ENCODE measurements at regions not wholly inside any gene's neighbourhood (a gene's known extent, or its start where the extent isn't known, plus 50 kb on each side); places are given as distances from the start of the nearest gene placed in this dataset.
"Not testable (repeated sequence)": the region's sequence is repeated elsewhere in the genome, so short reads cannot be mapped to it uniquely, and the experiment has no call there.

DNA sequence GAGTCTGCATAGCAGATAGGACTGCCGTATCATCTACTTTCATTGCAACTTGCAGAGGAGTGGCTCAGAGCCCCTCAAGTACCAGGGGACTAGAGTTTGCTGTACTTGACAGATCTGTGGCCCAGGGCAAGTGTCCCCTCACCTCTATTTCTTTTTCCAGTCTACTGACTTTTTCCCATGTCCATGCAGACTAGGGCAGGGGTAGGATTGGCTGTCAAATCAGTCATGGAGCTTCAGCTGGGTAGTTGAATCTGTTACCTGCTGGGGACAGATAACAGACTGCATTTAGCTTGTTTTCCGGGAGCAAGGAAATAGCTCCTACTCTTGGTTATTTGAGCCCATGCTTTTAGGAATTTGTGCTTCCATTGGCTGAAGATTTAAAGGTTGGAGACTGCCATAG, 121.0 kb upstream of the CDK13 start:
- intact Hi-C loops (cut with DNase I; ENCODE audit: low total_unique reads), result no loop called here
- 95 to 97% methylated on average over 2 of the region's 2 CpGs for WGBS, 2 donors
- DNase-seq (ENCODE audit: low spot score in 2 of 2), result no peak
- no peak overlapping the region for H3K4me3 ChIP-seq (ENCODE audit: low read depth, poor library complexity, severe bottlenecking)
- TF ChIP-seq, protein P1, sequence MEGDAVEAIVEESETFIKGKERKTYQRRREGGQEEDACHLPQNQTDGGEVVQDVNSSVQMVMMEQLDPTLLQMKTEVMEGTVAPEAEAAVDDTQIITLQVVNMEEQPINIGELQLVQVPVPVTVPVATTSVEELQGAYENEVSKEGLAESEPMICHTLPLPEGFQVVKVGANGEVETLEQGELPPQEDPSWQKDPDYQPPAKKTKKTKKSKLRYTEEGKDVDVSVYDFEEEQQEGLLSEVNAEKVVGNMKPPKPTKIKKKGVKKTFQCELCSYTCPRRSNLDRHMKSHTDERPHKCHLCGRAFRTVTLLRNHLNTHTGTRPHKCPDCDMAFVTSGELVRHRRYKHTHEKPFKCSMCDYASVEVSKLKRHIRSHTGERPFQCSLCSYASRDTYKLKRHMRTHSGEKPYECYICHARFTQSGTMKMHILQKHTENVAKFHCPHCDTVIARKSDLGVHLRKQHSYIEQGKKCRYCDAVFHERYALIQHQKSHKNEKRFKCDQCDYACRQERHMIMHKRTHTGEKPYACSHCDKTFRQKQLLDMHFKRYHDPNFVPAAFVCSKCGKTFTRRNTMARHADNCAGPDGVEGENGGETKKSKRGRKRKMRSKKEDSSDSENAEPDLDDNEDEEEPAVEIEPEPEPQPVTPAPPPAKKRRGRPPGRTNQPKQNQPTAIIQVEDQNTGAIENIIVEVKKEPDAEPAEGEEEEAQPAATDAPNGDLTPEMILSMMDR (IDR thresholded peaks at IDR 0.05), result no peak
- TF ChIP-seq POLR2A (IDR thresholded peaks at IDR 0.05), result no peak

DNA sequence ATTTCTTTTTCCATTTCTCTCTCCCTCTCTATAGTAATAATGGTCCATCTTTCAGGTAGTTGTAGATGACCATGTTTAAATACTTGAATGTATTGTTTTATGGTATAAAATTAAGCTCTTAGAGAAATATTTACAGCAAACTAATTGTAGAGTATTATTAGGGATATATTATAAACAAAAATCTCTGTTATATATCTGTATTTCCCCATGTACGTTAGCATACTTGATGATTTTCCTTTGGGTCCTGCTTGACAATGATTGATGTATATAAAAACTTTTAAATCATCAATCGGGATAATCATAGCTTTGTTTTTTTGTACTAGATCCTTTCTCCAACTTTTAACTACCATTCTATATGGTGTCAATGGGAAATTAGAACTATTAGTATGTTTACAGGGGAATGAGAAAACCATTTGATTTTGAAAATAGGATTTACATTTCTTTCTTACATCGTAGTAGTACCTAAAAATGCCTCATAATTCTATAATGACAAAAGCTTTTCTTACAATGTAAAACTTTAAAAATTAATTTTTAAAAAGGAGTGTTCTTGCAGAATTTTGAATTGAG, 117.5 kb upstream of the CDK13 start:
- TF ChIP-seq, protein P1 (IDR thresholded peaks at IDR 0.05), result no peak
- no peak for TF ChIP-seq POLR2A (IDR thresholded peaks at IDR 0.05)
- 61% methylated on average over 3 of the region's 3 CpGs for WGBS, 2 donors
- no peak overlapping the region for H3K4me3 ChIP-seq (ENCODE audit: low read depth, poor library complexity, severe bottlenecking)
- intact Hi-C loops (cut with DNase I; ENCODE audit: low total_unique reads), result no loop called here
- no peak for DNase-seq (ENCODE audit: low spot score in 2 of 2)

DNA sequence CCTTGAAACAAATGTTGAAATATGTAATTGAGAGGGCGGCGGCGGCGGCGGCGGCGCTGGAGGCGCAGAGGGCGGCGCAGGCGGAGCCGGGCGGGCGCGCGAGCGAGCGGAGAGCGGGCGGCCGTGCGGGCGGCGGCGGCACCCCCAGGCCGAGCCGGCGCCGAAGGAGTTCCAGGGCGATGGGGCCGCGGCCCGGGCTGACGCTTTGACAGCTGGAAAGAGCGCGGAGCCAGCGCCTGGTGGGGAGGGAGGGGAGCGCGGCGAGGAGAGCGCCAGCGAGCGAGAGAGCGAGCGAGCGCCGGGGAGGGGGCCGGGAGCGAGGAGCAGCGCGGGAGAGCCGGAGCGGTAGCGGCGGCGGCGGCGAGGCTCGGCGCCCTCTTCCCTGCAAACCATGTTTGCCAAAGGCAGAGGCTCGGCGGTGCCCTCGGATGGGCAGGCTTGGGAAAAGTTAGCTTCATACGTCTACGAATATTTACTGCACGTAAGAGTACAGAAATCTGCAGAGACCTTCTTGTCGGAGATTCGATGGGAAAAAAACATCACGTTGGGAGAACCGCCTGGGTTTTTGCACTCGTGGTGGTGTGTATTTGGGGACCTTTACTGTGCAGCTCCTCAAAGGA, 116.8 kb upstream of the CDK13 start:
- WGBS, 2 donors, result 0% methylated on average over 47 to 71 of the region's 71 CpGs
- H3K4me3 ChIP-seq (ENCODE audit: low read depth, poor library complexity, severe bottlenecking); intact Hi-C loops (cut with DNase I; ENCODE audit: low total_unique reads); DNase-seq (ENCODE audit: low spot score in 2 of 2): not testable (repeated sequence)

DNA sequence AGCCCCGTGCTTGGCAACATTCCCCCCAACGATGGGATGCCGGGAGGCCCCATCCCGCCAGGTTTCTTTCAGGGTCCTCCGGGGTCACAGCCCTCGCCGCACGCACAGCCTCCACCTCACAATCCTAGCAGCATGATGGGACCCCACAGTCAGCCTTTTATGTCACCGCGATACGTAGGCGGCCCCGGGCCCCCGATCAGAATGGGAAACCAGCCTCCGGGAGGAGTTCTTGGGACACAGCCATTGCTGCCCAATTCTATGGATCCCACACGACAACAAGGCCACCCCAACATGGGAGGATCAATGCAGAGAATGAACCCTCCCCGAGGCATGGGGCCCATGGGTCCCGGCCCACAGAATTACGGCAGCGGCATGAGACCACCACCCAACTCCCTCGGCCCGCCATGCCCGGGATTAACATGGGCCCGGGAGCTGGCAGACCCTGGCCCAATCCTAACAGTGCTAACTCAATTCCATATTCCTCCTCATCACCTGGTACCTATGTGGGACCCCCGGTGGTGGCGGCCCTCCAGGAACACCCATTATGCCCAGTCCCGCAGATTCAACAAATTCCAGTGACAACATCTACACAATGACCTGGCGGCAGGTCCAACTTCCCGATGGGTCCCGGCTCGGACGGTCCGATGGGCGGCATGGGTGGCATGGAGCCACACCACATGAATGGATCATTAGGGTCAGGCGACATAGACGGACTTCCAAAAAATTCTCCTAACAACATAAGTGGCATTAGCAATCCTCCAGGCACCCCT, 116.0 kb upstream of the CDK13 start:
- intact Hi-C loops (cut with DNase I; ENCODE audit: low total_unique reads); H3K4me3 ChIP-seq (ENCODE audit: low read depth, poor library complexity, severe bottlenecking); DNase-seq (ENCODE audit: low spot score in 2 of 2): not testable (repeated sequence)
- 46% methylated on average over 30 to 36 of the region's 36 CpGs for WGBS, 2 donors

DNA sequence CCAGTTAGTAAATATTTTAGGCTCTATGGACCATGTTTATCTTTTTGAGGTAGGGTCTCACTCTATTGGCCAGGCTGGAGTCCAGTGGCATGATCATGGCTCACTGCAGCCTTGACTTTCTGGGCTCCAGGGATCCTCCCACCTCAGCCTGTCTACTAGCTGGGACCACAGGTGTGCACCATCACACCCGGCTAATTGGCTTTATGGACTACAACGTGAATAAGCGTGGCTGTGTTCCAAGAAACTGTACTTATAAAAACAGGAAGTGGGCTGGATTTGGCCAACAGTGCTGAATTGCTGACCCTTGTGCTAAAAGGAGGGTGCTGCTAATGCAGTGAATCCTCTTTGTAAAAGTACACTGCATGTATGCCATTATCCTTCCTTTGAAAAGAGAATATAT, 111.7 kb upstream of the CDK13 start:
- no peak overlapping the region for H3K4me3 ChIP-seq (ENCODE audit: low read depth, poor library complexity, severe bottlenecking)
- 22 to 30% methylated on average over 3 of the region's 3 CpGs for WGBS, 2 donors
- no peak for TF ChIP-seq POLR2A (IDR thresholded peaks at IDR 0.05)
- TF ChIP-seq, protein P1 (IDR thresholded peaks at IDR 0.05), result no peak
- intact Hi-C loops (cut with DNase I; ENCODE audit: low total_unique reads), result no loop called here
- DNase-seq (ENCODE audit: low spot score in 2 of 2), result no peak

DNA sequence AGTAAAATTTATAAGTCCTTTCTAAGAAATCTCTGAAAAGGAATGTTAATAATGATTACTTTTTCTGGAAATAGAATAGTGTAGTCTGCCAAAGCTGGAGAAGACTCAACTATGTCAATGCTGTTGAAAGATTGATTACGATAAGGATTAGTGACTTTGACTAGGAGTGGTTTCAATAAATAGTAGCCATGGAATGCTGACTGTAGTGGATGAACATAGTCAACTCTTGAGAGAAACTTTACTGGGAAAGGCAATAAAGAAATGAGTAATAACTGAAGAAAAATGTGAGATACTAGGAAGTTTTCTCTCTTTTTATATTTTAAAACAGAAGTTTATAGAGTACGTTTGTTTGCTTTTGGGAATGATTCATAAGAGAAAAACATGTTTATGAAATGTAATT, 105.0 kb upstream of the CDK13 start:
- intact Hi-C loops (cut with DNase I; ENCODE audit: low total_unique reads), result no loop called here
- DNase-seq (ENCODE audit: low spot score in 2 of 2), result no peak
- no peak for TF ChIP-seq POLR2A (IDR thresholded peaks at IDR 0.05)
- TF ChIP-seq, protein P1 (IDR thresholded peaks at IDR 0.05), result no peak
- 56 to 57% methylated on average over 2 of the region's 2 CpGs for WGBS, 2 donors
- H3K4me3 ChIP-seq (ENCODE audit: low read depth, poor library complexity, severe bottlenecking), result no peak overlapping the region
